HG02981 (cell line): ENCODE measurements at regions not wholly inside any gene's neighbourhood (a gene's known extent, or its start where the extent isn't known, plus 50 kb on each side); places are given as distances from the start of the nearest gene placed in this dataset.
A peak's percentile ranks its signal among the peaks of the same experiment; 100 is the strongest.

Experiments
- ATAC-seq: cut with Tn5 transposase; IDR thresholded peaks from one replicate; pipeline ENCODE4 v1.9.1; 2021; ENCODE audit warnings: mild to moderate bottlenecking, moderate library complexity; ENCODE audit not compliant: unreplicated experiment

DNA sequence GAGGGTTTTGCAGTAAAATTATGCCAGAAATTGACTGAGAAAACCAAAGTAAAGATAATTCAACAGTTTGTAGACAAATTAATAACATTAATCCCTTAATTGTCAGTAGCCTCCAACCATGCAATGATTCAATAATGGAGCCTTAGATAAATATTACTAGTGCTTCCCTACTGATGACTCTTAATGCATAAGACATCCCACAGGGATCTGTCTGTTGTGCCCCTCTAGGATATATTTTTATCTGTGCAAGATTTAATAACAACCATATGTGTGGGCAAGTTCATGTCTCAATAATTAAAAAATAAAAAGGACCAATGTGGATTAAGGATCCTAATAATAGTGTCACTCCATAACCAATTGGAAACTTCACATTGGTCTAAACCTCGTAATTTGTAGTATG lies 230.3 kb upstream of the TCF4 start:
- ATAC-seq = no peak

- ATAC-seq = no peak
Observed at GRCh38 chr18:55811925-55812324, 223.9 kb upstream of the TCF4 start.

DNA sequence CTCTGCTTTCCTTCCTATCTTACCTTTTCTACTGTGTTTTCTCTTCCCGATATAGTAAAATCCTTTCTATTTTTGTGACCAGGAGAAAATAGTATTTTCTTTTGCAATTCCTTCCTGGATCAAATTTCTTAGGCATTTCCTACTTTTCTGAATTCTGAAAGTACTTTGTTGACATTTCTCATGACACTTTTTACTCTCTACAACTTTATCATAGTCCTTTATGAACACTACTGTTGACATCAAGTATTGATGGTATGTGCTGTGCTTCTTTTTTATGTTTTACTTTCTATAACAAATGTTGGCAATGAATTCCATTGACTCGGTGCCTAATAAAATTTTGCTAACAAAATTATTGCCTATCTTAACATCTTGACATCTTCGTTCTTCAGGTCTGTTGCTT lies 217.7 kb upstream of the TCF4 start:
- no peak for ATAC-seq

DNA sequence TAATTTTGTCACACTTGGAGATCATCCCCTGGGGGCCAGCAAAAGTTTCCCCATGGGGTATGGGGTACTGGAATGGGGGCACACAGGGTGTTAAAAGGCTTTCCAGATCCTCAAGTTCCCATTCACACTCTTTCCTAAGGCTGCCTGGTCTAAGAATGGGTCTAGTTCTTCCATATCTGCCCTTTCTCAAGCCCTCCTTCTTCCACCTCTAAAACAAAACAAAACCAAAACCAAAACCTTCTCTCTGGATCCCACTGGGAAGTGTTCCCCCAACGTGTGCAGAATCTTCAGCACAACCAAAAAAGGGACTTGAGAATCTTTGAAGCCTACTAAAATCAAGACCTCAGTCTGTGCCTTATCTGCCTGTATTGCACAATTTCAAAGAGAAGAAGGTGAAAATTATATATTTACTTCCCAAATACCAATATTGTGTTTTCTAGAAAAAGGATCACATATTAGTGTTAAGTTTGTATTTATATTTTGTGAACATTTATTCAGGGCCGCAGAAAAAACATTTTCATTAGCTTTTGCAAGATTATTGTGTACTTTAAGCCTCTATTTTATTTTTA lies 207.2 kb upstream of the TCF4 start:
- ATAC-seq = no peak

DNA sequence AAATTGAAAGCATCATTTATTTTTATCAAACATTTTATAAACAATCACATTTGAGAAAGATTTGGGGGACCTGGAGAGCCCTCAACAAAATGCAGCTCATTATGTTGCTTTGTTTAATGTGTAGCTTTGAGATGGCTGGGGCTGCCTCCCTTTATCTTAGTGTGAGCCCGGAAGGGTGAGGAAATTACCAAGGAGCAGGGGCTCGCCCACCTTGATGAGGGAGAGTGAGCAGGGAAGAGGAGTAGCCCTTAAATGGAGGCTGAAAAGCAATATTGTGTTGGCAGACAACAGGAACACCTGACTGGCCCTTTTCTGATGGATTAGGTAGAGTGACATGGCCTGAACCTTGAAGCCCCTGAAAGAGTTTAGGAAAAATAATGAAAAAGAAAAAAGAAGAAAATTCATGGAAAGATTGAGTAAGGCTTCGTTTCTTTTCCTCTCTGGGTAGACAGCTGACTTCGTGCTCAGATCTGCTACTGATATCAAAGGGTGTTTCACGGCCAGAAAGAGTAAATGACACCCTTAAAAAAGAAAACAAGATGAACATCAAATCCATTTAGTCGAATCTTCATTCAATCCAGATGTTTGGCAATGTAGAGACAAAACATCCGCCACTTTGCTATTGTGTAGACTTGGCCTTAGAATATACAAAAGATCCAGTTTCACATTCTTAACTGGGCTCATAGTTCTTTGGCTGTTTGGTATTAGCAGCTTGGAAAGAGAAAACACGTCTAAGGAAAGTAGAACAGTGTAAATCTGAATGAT lies 206.5 kb upstream of the TCF4 start:
- no peak for ATAC-seq

DNA sequence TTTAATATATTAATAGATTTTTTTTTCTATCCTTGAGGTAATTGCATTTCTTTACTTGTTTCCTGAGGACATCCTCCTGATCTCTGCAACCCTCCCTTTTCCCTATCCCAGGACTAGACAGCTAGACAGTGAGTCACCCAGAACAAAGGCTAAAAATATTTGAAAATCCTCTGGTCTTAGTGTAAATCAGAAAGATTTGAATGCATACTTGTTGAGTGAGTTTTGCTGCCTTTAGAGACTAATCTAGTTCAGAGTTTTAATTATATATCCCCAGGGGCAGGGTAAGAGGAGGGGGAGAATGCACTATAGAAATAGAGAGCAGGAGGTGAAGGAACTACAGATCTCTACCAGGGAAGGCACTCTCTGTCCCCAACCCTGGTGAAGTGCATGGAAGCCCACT lies 202.3 kb upstream of the TCF4 start:
- no peak for ATAC-seq

DNA sequence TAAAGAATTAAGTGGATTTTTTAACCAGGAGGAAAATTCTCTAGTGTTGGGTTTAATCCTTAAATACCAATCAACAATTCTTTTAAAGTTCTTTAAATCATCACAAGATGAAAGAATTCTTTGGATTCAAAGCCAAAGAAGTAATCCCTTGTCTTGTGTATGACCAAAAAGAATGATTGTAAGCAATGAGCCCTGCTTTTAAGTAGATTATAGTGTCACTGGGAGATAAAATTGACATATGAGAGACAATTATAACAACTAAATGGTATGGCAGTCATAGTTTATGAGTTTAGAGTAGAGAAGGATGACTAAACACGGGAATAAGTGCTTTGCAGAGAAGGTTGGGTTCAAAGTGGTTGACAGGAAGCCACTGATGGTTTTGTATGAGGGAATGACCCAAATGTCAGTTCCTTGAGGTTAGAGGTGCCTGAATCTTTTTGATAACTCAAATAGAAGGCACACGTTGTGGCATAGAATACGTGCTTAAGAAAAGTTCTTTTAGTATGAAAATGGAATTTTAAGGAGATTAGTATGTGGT lies 199.6 kb upstream of the TCF4 start:
- no peak for ATAC-seq

DNA sequence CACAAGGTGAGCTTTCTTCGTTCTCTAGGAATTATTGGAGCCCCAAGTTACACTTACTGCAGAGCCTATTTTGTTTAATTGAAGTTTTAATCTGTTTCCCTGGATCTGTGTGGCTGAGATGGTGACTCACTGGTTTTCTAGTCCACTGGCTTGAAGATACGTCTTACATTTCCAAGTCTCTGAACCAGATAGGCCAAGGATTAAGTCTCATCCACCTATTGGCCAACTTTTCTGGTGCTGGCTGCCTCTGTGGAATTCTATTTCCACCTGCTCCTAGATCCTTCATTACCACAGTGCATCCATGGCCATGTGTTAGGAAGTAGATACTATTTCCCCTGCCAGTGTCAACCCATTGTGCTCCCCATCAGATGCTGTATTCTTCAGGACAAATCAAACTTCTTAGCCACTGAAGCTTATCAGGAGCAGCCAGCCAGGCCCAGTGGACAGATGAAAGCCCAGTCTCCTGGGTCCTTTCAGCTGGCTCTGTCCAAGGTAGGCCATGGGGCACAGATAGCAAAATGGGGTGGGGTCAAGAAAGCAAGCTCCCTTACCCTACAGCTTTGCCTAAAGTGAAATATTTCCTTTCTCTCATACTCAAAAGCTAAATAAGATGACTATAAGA lies 198.8 kb upstream of the TCF4 start:
- ATAC-seq = no peak

DNA sequence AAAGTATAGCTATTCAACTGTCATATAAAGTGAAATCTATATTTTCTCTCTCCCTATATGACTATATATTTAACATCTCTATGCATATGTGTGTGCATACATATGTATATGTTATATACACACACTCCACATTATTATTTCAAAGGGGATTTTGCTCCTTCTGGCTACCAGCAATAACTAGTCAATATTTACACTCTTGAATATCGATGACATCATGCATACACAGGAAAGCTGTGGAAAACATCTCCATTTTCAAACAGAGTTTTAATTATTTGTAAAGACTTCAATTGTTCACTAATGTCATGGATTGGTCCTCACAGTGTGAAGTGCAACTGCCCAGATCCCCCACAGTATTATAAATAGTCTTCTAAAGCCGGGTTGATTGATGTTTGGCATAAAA lies 195.9 kb upstream of the TCF4 start:
- no peak for ATAC-seq

GRCh38 chr18:55781481-55781957 lies 193.5 kb upstream of the TCF4 start:
- no peak for ATAC-seq

GRCh38 chr18:55780586-55781071 lies 192.6 kb upstream of the TCF4 start:
- no peak for ATAC-seq

- no peak for ATAC-seq
Observed at GRCh38 chr18:55779691-55780585, 191.9 kb upstream of the TCF4 start.

GRCh38 chr18:55778788-55779690 lies 191.0 kb upstream of the TCF4 start:
- ATAC-seq = peak; percentile 40

- no peak for ATAC-seq
Observed at GRCh38 chr18:55777666-55778304, 189.8 kb upstream of the TCF4 start.

GRCh38 chr18:55775972-55776371 lies 188.0 kb upstream of the TCF4 start:
- no peak for ATAC-seq

- no peak for ATAC-seq
Observed at GRCh38 chr18:55774505-55774904, 186.5 kb upstream of the TCF4 start.

DNA sequence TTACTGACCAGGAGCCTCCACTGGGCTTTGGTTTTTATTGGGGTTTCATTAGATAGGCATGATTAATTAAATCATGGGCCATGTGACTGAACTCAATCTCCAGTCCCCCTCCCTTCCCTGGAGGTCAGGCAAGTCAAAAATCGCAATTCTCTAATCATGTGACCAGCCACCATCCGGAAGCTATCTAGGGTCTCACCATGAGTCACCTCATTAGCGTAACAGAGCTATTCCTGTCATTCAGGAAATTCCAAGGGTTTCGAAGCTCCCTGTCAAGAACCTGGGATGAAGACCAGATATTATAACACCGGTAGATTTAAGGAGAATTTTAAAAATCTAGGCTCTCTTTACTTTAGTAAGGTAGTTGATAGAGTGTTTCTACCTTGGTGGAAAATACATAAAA lies 180.3 kb upstream of the TCF4 start:
- no peak for ATAC-seq

GRCh38 chr18:55764386-55764785 lies 176.4 kb upstream of the TCF4 start:
- no peak for ATAC-seq

- no peak for ATAC-seq
Observed at GRCh38 chr18:55763805-55764204, 175.8 kb upstream of the TCF4 start.
